Peyer's patch (tissue), 4 donors: ENCODE measurements at regions not wholly inside any gene's neighbourhood (a gene's known extent, or its start where the extent isn't known, plus 50 kb on each side); places are given as distances from the start of the nearest gene placed in this dataset.

Experiments used
- DNase-seq, 3 donors: peaks; one replicate each; pipeline ENCODE4 v3.0.0-alpha.2; 2017 to 2019
- H3K27ac ChIP-seq, 4 donors: fragments of 200-600 bp; sonication (generic); one replicate each; pipeline ENCODE4 v1.5.1; 2016 to 2019
- H3K27me3 ChIP-seq, 2 donors: fragments of 200-600 bp; sonication (generic); one replicate each; pipeline ENCODE4 v1.5.1; 2019
- H3K36me3 ChIP-seq, 3 donors: fragments of 200-600 bp; sonication (generic); one replicate each; pipeline ENCODE4 v1.5.1; 2016 to 2019
- H3K4me1 ChIP-seq, 4 donors: fragments of 200-600 bp; sonication (generic); one replicate each; pipeline ENCODE4 v1.5.1; 2016 to 2019
- H3K4me3 ChIP-seq, 4 donors: fragments of 200-600 bp; sonication (generic); 1 replicate in 3 of 4; 2 replicates in 1 of 4; pipeline ENCODE4 v1.5.1; 2016 to 2019; ENCODE audit warnings: mild to moderate bottlenecking in 1 of 4
- H3K9me3 ChIP-seq, 4 donors: fragments of 200-600 bp; sonication (generic); one replicate each; pipeline ENCODE4 v1.5.1; 2016 to 2019; ENCODE audit warnings: mild to moderate bottlenecking in 1 of 4
- CTCF ChIP-seq, 6 experiments: fragments of 450-650 bp in 4 of 6; fragments of 200-600 bp in 2 of 6; sonication (generic) in 1 of 6; IDR thresholded peaks; one replicate each; pipeline ENCODE4 v1.5.1; 2017 to 2019; ENCODE audit warnings: antibody characterized with exemption in 6 of 6, mild to moderate bottlenecking in 3 of 6, moderate library complexity in 1 of 6
- POLR2A ChIP-seq, 2 donors: fragments of 450-650 bp; IDR thresholded peaks; one replicate each; pipeline ENCODE4 v1.5.1; 2017; ENCODE audit warnings: antibody characterized with exemption in 2 of 2, mild to moderate bottlenecking in 2 of 2, moderate library complexity in 2 of 2

GRCh38 chr6:137685798-137686375 lies 181.2 kb upstream of the TNFAIP3 start:
- DNase-seq = no peak
- no peaks in the 10 kb centered on the region for H3K36me3 ChIP-seq
- TF ChIP-seq POLR2A (IDR thresholded peaks at IDR 0.05) (no peak), CTCF (IDR thresholded peaks at IDR 0.05) (no peak)
- H3K4me1 ChIP-seq = peaks cover 0 to 17% (median 0%) of the 10 kb centered on the region in 4 donors
- H3K27me3 ChIP-seq = no peaks in the 10 kb centered on the region
- no peak overlapping the region for H3K4me3 ChIP-seq
- H3K9me3 ChIP-seq = no peaks in the 10 kb centered on the region
- H3K27ac ChIP-seq = peak overlapping the region in 1 of 4 donors; percentile 57

GRCh38 chr6:137687818-137688217 lies 179.2 kb upstream of the TNFAIP3 start:
- no peak overlapping the region for H3K27ac ChIP-seq
- H3K4me1 ChIP-seq = peaks cover 0 to 17% (median 0%) of the 10 kb centered on the region in 4 donors
- no peak for DNase-seq
- H3K4me3 ChIP-seq = no peak overlapping the region
- H3K9me3 ChIP-seq = no peaks in the 10 kb centered on the region
- no peak for TF ChIP-seq CTCF (IDR thresholded peaks at IDR 0.05)
- TF ChIP-seq POLR2A (IDR thresholded peaks at IDR 0.05) = no peak
- H3K36me3 ChIP-seq = no peaks in the 10 kb centered on the region
- no peaks in the 10 kb centered on the region for H3K27me3 ChIP-seq

- Histone ChIP-seq H3K27me3 (no peaks in the 10 kb centered on the region), H3K4me1 (peaks cover 0 to 17% (median 0%) of the 10 kb centered on the region in 4 donors), H3K27ac (no peak overlapping the region), H3K4me3 (no peak overlapping the region), H3K9me3 (no peaks in the 10 kb centered on the region), H3K36me3 (no peaks in the 10 kb centered on the region)
- no peak for DNase-seq
- no peak for TF ChIP-seq CTCF (IDR thresholded peaks at IDR 0.05)
- TF ChIP-seq POLR2A (IDR thresholded peaks at IDR 0.05) = no peak
Observed at GRCh38 chr6:137688230-137688971, 178.7 kb upstream of the TNFAIP3 start.

GRCh38 chr6:137689377-137689776 lies 177.7 kb upstream of the TNFAIP3 start:
- Histone ChIP-seq H3K27ac (peak overlapping the region in 1 of 4 donors; percentile 48), H3K4me1 (peaks cover 0 to 17% (median 0%) of the 10 kb centered on the region in 4 donors), H3K9me3 (no peaks in the 10 kb centered on the region), H3K4me3 (no peak overlapping the region), H3K27me3 (no peaks in the 10 kb centered on the region), H3K36me3 (no peaks in the 10 kb centered on the region)
- no peak for DNase-seq
- no peak for TF ChIP-seq POLR2A (IDR thresholded peaks at IDR 0.05)
- TF ChIP-seq CTCF (IDR thresholded peaks at IDR 0.05) = no peak

GRCh38 chr6:137690034-137690433 lies 177.0 kb upstream of the TNFAIP3 start:
- DNase-seq = no peak
- no peak for TF ChIP-seq POLR2A (IDR thresholded peaks at IDR 0.05)
- TF ChIP-seq CTCF (IDR thresholded peaks at IDR 0.05) = no peak
- H3K4me1 ChIP-seq = peaks cover 0 to 17% (median 0%) of the 10 kb centered on the region in 4 donors

More at GRCh38 chr6:137690034-137690433, 177.0 kb upstream of the TNFAIP3 start:
- H3K4me3 ChIP-seq = no peak overlapping the region
- peak overlapping the region in 2 of 4 donors; percentile 48 for H3K27ac ChIP-seq
- H3K9me3 ChIP-seq = no peaks in the 10 kb centered on the region
- no peaks in the 10 kb centered on the region for H3K36me3 ChIP-seq
- H3K27me3 ChIP-seq = no peaks in the 10 kb centered on the region
